ENCODE measurements at regions not wholly inside any gene's neighbourhood (a gene's known extent, or its start where the extent isn't known, plus 50 kb on each side); places are given as distances from the start of the nearest gene placed in this dataset.

DNA sequence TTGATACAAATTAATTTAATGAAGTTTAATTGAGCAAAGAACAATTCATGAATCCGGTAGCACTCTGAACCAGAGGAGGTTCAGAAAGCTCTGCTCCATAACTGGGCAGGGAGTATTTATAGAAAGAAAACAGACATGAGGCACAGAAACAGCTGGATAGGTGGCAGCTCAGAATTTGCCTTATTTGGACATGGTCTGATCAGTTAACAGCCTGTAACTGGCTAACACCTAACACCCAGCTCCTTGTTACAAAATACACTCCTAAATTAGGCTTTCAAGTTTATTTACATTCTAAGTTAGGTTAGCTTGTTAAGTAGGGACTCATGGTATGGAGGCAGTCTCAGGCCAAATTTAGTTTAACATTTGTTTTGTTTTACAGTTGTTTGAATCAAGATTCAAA lies 67.8 kb upstream of the TMCC3 start:
- no TSS peak for BruUV-seq (replicated peaks)
- no peak overlapping the region for H3K4me3 Mint-ChIP-seq (ENCODE audit: low read depth, unreplicated experiment)

DNA sequence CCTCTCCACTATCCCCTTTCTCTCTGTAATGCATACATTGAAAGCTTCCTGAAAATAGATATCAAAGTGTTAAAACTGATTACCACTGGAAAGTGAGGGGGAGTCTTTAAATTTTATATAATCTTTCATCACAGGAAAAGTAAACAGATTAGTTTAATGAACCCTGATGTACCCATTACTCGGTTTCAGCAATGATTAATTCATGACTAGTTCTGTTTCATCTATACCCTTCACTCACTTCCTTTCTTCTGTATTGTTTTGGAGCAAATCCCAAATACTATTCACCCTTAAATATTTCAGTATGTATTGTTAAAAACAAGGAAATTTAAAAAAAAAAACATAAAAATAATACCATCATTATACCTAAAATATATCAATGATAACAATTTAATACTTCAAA lies 67.3 kb upstream of the TMCC3 start:
- CTCF ChIA-PET = no interaction called here
- no peak overlapping the region for H3K27ac Mint-ChIP-seq (ENCODE audit: unreplicated experiment)
- no TSS peak for BruUV-seq (replicated peaks)
- H3K36me3 Mint-ChIP-seq (ENCODE audit: insufficient read depth, unreplicated experiment) = no peaks in the 10 kb centered on the region
- intact Hi-C loops (cut with micrococcal nuclease; ENCODE audit: unreplicated experiment) = no loop called here
- no peak overlapping the region for H3K4me3 Mint-ChIP-seq (ENCODE audit: low read depth, unreplicated experiment)
- DNase-seq = no peak
- no peaks in the 10 kb centered on the region for H3K4me1 Mint-ChIP-seq (ENCODE audit: low read depth, unreplicated experiment)
- TF ChIP-seq, protein P1, sequence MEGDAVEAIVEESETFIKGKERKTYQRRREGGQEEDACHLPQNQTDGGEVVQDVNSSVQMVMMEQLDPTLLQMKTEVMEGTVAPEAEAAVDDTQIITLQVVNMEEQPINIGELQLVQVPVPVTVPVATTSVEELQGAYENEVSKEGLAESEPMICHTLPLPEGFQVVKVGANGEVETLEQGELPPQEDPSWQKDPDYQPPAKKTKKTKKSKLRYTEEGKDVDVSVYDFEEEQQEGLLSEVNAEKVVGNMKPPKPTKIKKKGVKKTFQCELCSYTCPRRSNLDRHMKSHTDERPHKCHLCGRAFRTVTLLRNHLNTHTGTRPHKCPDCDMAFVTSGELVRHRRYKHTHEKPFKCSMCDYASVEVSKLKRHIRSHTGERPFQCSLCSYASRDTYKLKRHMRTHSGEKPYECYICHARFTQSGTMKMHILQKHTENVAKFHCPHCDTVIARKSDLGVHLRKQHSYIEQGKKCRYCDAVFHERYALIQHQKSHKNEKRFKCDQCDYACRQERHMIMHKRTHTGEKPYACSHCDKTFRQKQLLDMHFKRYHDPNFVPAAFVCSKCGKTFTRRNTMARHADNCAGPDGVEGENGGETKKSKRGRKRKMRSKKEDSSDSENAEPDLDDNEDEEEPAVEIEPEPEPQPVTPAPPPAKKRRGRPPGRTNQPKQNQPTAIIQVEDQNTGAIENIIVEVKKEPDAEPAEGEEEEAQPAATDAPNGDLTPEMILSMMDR (IDR thresholded peaks at IDR 0.05; ENCODE audit: unreplicated experiment) = no peak
- H3K9me3 Mint-ChIP-seq (ENCODE audit: low read depth, unreplicated experiment) = no peaks in the 10 kb centered on the region
- H3K27me3 Mint-ChIP-seq (ENCODE audit: unreplicated experiment) = no peaks in the 10 kb centered on the region

More for the DNA sequence above, 67.8 kb upstream of the TMCC3 start:
- H3K4me1 Mint-ChIP-seq (ENCODE audit: low read depth, unreplicated experiment) = no peaks in the 10 kb centered on the region
- no peaks in the 10 kb centered on the region for H3K9me3 Mint-ChIP-seq (ENCODE audit: low read depth, unreplicated experiment)
- H3K27me3 Mint-ChIP-seq (ENCODE audit: unreplicated experiment) = no peaks in the 10 kb centered on the region
- DNase-seq = no peak
- CTCF ChIA-PET = interaction anchor here (0.6 kb wide), 1 partner anchor 170 kb away, joined by 3 read pairs; no protein-coding TSS in a partner anchor
- TF ChIP-seq, protein P1 (IDR thresholded peaks at IDR 0.05; ENCODE audit: unreplicated experiment) = no peak
- no peaks in the 10 kb centered on the region for H3K36me3 Mint-ChIP-seq (ENCODE audit: insufficient read depth, unreplicated experiment)
- no peak overlapping the region for H3K27ac Mint-ChIP-seq (ENCODE audit: unreplicated experiment)
- intact Hi-C loops (cut with micrococcal nuclease; ENCODE audit: unreplicated experiment) = no loop called here

DNA sequence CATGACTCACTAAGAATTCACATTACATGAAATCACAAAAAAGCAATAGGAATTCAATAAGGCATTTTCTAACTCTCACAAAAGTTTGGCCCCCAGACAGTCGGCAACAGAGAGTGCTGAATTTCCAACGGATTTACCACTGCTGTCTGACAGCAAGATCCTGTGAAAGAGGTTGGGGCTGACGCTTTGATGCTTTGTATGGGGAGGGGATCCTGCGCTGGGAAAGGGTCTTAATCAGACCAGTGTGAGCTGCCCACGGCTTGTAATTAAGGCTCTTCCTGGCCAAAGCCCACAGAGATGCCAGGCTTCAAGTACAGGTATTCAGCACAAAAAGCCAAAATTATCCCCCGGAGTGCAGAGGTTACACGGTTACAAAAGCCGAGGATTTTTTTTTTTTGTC lies 66.8 kb upstream of the TMCC3 start:
- no peaks in the 10 kb centered on the region for H3K9me3 Mint-ChIP-seq (ENCODE audit: low read depth, unreplicated experiment)
- no peaks in the 10 kb centered on the region for H3K4me1 Mint-ChIP-seq (ENCODE audit: low read depth, unreplicated experiment)
- no peak for DNase-seq
- no TSS peak for BruUV-seq (replicated peaks)
- intact Hi-C loops (cut with micrococcal nuclease; ENCODE audit: unreplicated experiment) = no loop called here
- no peaks in the 10 kb centered on the region for H3K27me3 Mint-ChIP-seq (ENCODE audit: unreplicated experiment)
- TF ChIP-seq, protein P1 (IDR thresholded peaks at IDR 0.05; ENCODE audit: unreplicated experiment) = no peak
- H3K27ac Mint-ChIP-seq (ENCODE audit: unreplicated experiment) = no peak overlapping the region
- H3K36me3 Mint-ChIP-seq (ENCODE audit: insufficient read depth, unreplicated experiment) = no peaks in the 10 kb centered on the region
- no peak overlapping the region for H3K4me3 Mint-ChIP-seq (ENCODE audit: low read depth, unreplicated experiment)
- CTCF ChIA-PET = no interaction called here

DNA sequence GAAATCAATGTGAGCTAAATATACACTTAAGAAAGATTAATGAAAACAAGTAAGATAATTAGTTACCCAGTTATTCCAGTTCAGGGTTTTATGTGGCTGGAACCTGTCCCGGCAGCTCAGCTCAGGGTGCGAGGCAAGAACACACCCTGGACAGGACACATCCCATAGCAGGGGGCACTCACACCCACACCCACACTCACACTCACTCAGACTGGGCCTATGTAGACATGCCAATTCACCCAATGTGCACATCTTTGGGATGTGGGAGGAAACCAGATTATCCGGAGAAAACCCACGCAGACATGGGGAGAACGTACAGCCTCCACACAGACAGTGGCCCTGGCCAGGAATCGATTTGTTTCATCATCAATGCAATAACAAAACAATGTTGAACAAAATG lies 66.0 kb upstream of the TMCC3 start:
- Mint-ChIP-seq H3K9me3 (ENCODE audit: low read depth, unreplicated experiment) (no peaks in the 10 kb centered on the region), H3K27me3 (ENCODE audit: unreplicated experiment) (no peaks in the 10 kb centered on the region), H3K4me3 (ENCODE audit: low read depth, unreplicated experiment) (no peak overlapping the region), H3K4me1 (ENCODE audit: low read depth, unreplicated experiment) (no peaks in the 10 kb centered on the region), H3K27ac (ENCODE audit: unreplicated experiment) (no peak overlapping the region), H3K36me3 (ENCODE audit: insufficient read depth, unreplicated experiment) (no peaks in the 10 kb centered on the region)
- CTCF ChIA-PET = no interaction called here
- DNase-seq = no peak
- TF ChIP-seq, protein P1 (IDR thresholded peaks at IDR 0.05; ENCODE audit: unreplicated experiment) = no peak
- no TSS peak for BruUV-seq (replicated peaks)
- intact Hi-C loops (cut with micrococcal nuclease; ENCODE audit: unreplicated experiment) = no loop called here

Data from Calu3 (cell line).